ENCODE measurements at regions not wholly inside any gene's neighbourhood (a gene's known extent, or its start where the extent isn't known, plus 50 kb on each side); places are given as distances from the start of the nearest gene placed in this dataset.
"Not testable (repeated sequence)": the region's sequence is repeated elsewhere in the genome, so short reads cannot be mapped to it uniquely, and the experiment has no call there.

- DNase-seq (ENCODE audit: insufficient read length, low spot score), result not testable (repeated sequence)
- peak; percentile 81 for FAIRE-seq
Observed at GRCh38 chr1:83150479-83150878, 848.5 kb downstream of the TTLL7 start.

- DNase-seq (ENCODE audit: insufficient read length, low spot score), result not testable (repeated sequence)
- peak; percentile 58 for FAIRE-seq
Observed at GRCh38 chr1:83145820-83146219, 853.1 kb downstream of the TTLL7 start.

GRCh38 chr1:83142802-83143201 lies 856.1 kb downstream of the TTLL7 start:
- not testable (repeated sequence) for DNase-seq (ENCODE audit: insufficient read length, low spot score); FAIRE-seq

GRCh38 chr1:83135524-83136157 lies 863.3 kb downstream of the TTLL7 start:
- FAIRE-seq, result peak; percentile 87
- not testable (repeated sequence) for DNase-seq (ENCODE audit: insufficient read length, low spot score)

DNA sequence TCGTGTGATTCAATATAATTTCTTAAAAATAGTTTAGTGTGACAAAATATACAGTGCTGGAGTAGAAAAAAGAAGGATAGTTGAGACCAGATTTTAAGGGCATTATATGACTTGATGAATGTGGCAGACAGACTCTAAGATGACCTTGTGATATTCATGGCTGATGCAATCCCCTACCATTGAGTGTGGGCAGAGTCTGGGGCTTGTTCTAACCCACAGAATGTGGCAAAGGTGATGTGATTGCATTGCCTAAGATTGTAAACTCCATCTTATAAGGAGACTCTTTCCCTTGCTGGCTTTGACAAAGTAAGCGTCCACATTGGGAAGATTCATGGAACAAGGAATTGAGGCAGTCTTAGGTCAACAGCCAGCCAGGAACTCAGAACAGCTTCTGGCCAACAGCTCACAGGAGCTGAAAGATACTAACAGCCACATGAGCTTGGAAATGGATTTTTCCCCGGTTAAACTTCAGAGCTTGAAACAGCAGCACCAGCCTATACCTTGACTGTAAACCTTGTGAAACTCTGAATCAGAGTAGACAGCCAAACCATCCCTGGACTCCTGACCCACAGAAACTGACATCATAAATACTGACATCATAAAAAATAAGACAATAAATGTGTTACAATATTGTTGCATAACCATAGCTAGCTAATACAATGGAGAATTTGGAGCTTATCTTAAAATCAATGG lies 864.5 kb downstream of the TTLL7 start:
- DNase-seq (ENCODE audit: insufficient read length, low spot score), result not testable (repeated sequence)
- FAIRE-seq, result peak; percentile 99

DNA sequence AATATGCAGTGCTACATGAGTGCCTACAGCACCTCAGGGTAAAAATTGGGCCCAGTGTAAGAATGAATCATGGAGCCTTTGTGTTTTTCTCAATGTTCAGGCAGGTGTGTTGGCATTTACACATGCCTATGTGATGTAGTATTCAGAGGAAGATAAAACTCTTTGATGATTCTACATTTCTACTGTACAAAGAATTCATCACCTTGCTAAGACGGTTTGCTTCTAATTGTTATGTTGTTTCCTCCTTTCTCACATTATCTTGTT lies 867.3 kb downstream of the TTLL7 start:
- DNase-seq (ENCODE audit: insufficient read length, low spot score) (no peak), FAIRE-seq (no peak)
- no peak for TF ChIP-seq POLR2A (IDR thresholded peaks at IDR 0.05; ENCODE audit: low read depth, low read length)

GRCh38 chr1:83130886-83131691 lies 867.8 kb downstream of the TTLL7 start:
- FAIRE-seq, result no peak

DNA sequence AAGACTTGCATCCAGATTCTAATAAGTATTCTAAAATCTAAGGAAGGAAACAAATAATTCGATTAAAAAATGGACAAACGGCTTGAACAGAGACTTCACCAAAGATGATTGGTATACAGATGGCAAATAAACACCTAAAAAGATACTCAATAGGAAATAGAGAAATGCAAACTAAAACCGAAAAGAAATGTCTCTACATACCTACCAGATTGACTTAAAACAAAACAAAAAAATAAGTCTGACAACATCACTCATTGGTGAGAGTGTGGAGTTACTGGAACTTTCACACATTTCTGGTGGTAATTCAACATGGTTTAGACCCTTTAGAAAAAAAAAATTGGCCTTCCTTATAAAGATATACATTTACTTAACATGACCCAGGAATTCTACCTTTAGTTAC lies 869.8 kb downstream of the TTLL7 start:
- no peak for FAIRE-seq
- no peak for DNase-seq (ENCODE audit: insufficient read length, low spot score)
- TF ChIP-seq POLR2A (IDR thresholded peaks at IDR 0.05; ENCODE audit: low read depth, low read length), result no peak

More at GRCh38 chr1:83130886-83131691, 867.8 kb downstream of the TTLL7 start:
- no peak for TF ChIP-seq POLR2A (IDR thresholded peaks at IDR 0.05; ENCODE audit: low read depth, low read length)
- no peak for DNase-seq (ENCODE audit: insufficient read length, low spot score)

DNA sequence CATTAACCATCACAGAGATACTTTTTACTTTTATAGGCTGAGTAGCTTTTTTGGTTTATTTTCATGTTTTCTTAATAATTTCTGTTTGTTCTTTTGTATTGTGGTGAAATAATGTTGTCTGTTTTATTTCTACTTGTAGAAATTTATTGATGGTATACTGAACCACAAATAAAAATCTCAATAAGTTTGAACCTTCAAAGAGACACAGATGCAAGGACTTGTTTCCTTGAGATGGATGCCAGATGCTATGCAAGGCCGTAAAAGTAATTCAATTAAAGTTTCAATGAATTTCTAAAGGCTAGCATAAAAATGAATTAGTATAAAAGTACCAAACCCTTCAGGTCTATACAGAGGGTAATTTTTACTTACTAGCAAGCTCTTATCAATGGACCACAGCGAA lies 873.5 kb downstream of the TTLL7 start:
- DNase-seq (ENCODE audit: insufficient read length, low spot score), result no peak
- no peak for TF ChIP-seq POLR2A (IDR thresholded peaks at IDR 0.05; ENCODE audit: low read depth, low read length)
- FAIRE-seq, result no peak

GRCh38 chr1:83123019-83123418 lies 875.9 kb downstream of the TTLL7 start:
- no peak for TF ChIP-seq POLR2A (IDR thresholded peaks at IDR 0.05; ENCODE audit: low read depth, low read length)
- FAIRE-seq, result no peak

DNA sequence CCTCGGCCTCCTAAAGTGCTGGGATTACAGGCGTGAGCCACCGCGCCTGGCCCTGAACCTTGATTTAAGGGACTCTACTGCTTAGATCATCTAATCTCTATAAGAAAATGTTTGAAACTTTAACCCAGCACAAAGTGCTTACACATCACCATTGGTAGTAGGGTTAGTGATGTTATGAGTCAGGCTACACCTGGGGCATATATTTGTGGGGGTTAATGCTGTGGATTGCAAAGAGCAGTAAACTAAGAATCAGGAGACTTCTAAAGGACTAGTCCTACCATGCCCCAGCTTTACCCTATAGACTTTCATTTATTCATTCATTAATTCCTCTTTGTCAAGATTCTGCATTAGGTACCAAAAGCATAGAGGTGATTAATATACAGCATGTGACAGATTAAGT lies 880.5 kb downstream of the TTLL7 start:
- FAIRE-seq (no peak), DNase-seq (ENCODE audit: insufficient read length, low spot score) (no peak)
- no peak for TF ChIP-seq POLR2A (IDR thresholded peaks at IDR 0.05; ENCODE audit: low read depth, low read length)

More at GRCh38 chr1:83123019-83123418, 875.9 kb downstream of the TTLL7 start:
- no peak for DNase-seq (ENCODE audit: insufficient read length, low spot score)

DNA sequence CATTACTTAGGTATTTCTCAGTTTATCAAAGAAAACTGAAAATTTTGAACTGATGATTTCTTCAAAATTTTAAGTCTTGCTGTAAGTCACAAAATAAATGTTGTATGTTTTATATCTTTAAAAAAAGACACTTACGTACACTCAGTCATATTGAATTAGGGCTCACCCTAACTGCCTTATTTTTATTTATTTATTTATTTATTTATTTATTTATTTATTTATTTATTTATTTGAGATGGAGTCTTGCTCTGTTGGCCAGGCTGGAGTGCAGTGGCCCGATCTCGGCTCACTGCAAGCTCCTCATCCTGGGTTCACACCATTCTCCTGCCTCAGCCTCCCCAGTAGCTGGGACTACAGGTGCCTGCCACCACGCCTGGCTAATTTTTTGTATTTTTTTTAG lies 881.9 kb downstream of the TTLL7 start:
- FAIRE-seq; DNase-seq (ENCODE audit: insufficient read length, low spot score): not testable (repeated sequence)

DNA sequence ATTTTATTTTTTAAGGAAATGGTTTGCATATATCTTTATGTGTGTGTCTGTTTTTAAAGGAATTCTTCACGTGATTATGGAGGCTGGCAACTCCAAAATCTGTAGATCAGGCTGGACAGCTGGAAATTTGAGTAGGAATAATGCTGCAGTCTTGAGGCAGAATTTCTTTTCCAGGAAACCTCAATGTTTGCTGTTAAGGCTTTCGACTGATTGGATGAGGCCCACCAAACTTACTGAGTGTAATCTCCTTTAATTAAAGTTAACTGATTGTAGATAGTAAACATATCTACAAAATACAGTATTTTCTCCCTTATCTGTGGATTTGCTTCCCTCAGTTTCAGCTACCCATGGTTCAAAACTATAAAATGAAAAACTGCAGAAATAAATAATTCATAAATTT lies 883.1 kb downstream of the TTLL7 start:
- TF ChIP-seq POLR2A (IDR thresholded peaks at IDR 0.05; ENCODE audit: low read depth, low read length), result no peak
- no peak for FAIRE-seq
- DNase-seq (ENCODE audit: insufficient read length, low spot score), result no peak

DNA sequence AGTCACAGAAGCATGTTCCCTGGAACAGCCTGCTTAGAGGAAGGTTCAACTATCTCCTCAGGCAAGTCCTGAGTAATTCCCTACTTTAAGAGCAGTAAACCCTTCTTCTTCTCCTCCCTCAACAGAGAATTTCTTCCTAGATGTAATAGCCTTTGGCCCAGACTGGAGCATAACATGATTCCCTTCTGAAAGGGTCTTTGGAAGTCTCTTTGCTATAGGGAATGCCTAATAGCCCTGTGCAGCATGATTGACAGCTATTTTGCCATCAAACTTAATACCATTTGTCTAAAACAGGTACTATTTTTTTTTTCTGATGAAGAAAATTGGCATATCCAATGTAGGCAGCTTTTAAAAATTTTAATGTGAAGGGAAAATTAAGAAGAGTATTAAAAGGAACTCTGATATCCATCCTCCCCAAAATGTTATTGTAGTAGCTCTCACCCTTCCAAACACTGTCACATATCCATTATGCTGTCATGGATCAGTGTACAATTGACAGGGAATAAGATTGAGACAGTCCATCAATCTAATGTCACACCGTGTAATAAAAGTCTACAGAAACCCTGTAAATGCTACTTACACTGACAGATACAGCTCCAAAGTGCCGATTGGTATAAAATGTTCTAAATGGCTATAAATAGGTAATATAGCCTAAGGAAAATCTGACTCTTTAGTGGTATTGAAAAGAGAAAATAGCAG lies 884.6 kb downstream of the TTLL7 start:
- no peak for DNase-seq (ENCODE audit: insufficient read length, low spot score)
- FAIRE-seq, result peak; percentile 6
- no peak for TF ChIP-seq POLR2A (IDR thresholded peaks at IDR 0.05; ENCODE audit: low read depth, low read length)

DNA sequence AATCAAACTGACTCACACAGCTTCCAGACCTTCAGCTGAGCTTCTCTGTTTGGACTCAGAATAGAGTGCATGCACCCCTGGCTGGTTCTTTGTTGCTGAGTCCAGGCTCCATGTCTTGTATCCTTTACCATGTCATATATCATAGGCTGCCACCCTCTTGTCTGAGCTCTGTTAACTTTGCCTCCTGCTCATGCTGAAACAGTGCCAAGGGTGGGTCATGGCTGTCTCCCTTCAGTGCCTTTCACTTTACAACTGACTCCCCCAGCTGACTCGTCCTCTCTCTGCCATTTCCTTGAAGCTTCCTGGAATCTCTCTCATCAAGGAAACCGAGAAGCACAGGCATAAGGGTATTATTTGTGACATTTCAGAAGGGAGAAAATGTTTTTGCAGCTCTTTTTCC lies 885.3 kb downstream of the TTLL7 start:
- no peak for TF ChIP-seq POLR2A (IDR thresholded peaks at IDR 0.05; ENCODE audit: low read depth, low read length)
- no peak for DNase-seq (ENCODE audit: insufficient read length, low spot score)
- peak; percentile 33 for FAIRE-seq

All from H54 (cell line).